SH-SY5Y (cell line): ENCODE measurements at regions not wholly inside any gene's neighbourhood (a gene's known extent, or its start where the extent isn't known, plus 50 kb on each side); places are given as distances from the start of the nearest gene placed in this dataset.

Experiments used
- GATA2 ChIP-seq: IDR thresholded peaks from 2 replicates; pipeline ENCODE4 v1.6.1; 2011; ENCODE audit warnings: mild to moderate bottlenecking, low read depth, low read length
- GATA3 ChIP-seq: IDR thresholded peaks from 2 replicates; pipeline ENCODE4 v1.6.1; 2011; ENCODE audit warnings: low read depth, mild to moderate bottlenecking, low read length, moderate library complexity

DNA sequence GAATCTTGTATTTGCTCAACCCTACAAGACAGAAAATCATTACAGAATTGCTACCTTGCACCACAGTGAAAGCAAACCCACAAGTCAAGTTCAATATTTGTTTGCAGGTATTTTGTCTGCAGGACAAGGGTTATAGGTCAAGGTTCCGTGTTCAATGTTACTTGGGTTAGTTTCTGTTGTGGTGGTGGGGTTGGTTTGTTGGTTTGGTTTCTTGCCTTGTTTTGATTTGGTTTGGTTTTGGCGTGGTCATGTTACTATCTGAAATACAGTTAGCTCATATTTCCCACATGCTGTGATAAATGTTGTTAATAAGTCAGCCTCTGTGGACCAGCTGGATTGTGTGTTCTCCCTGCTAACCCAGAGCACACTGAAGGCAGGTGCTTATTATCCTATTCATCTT, 75.6 kb upstream of the INSIG1 start:
- TF ChIP-seq GATA3 (no peak), GATA2 (no peak)
